OCI-M1 (cell line): ENCODE measurements at regions not wholly inside any gene's neighbourhood (a gene's known extent, or its start where the extent isn't known, plus 50 kb on each side); places are given as distances from the start of the nearest gene placed in this dataset.

Source experiments
- DNase-seq: peaks from one replicate; lab custom pipeline; 2025; lab: John Stamatoyannopoulos, UW

GRCh38 chrX:33726281-33727160 lies 405.6 kb downstream of the FAM47A start:
- no peak for DNase-seq

GRCh38 chrX:33725535-33726210 lies 406.4 kb downstream of the FAM47A start:
- peak; percentile 33 for DNase-seq

GRCh38 chrX:33721927-33722326 lies 410.2 kb downstream of the FAM47A start:
- DNase-seq, result no peak

- no peak for DNase-seq
These were observed 446.0 kb downstream of the FAM47A start for GRCh38 chrX:33686105-33686504.
